Stimulated activated memory B cell treated with anti-CD40 and anti-IgM and Interleukin-4, amounts not matched to agents 10 μg/mL and 1 μg/mL and 100 μg/mL, for 72 hours (primary cell): ENCODE measurements at regions not wholly inside any gene's neighbourhood (a gene's known extent, or its start where the extent isn't known, plus 50 kb on each side); places are given as distances from the start of the nearest gene placed in this dataset.
"Not testable (repeated sequence)": the region's sequence is repeated elsewhere in the genome, so short reads cannot be mapped to it uniquely, and the experiment has no call there.

ENCODE experiments used
- ATAC-seq: fragments of 150-1000 bp; cut with Tn5 transposase; 2 replicates; pipeline ENCODE4 v1.10.0; 2021
- H3K27ac Mint-ChIP-seq: one replicate; pipeline ENCODE4 v1.8.0; 2022; ENCODE audit warnings: mild to moderate bottlenecking, mixed read lengths
- H3K27me3 Mint-ChIP-seq: one replicate; pipeline ENCODE4 v1.8.0; 2022; ENCODE audit warnings: mixed read lengths
- H3K36me3 Mint-ChIP-seq: one replicate; pipeline ENCODE4 v1.8.0; 2022; ENCODE audit warnings: mixed read lengths
- H3K4me1 Mint-ChIP-seq: one replicate; pipeline ENCODE4 v1.8.0; 2022; ENCODE audit warnings: mixed read lengths
- H3K4me3 Mint-ChIP-seq: one replicate; pipeline ENCODE4 v1.8.0; 2022; ENCODE audit warnings: mild to moderate bottlenecking, moderate library complexity, mixed read lengths
- H3K9me3 Mint-ChIP-seq: one replicate; pipeline ENCODE4 v1.8.0; 2022; ENCODE audit warnings: mixed read lengths

- Mint-ChIP-seq H3K4me1 (no peaks in the 10 kb centered on the region), H3K4me3 (no peak overlapping the region), H3K36me3 (no peaks in the 10 kb centered on the region), H3K9me3 (peaks cover under 1% of the 10 kb centered on the region), H3K27me3 (no peaks in the 10 kb centered on the region), H3K27ac (no peak overlapping the region)
- ATAC-seq = no peak
Observed at GRCh38 chr6:20326422-20326728, 75.3 kb upstream of the E2F3 start.

- no peaks in the 10 kb centered on the region for H3K27me3 Mint-ChIP-seq
- no peaks in the 10 kb centered on the region for H3K4me1 Mint-ChIP-seq
- no peaks in the 10 kb centered on the region for H3K36me3 Mint-ChIP-seq
- H3K27ac Mint-ChIP-seq = no peak overlapping the region
- no peak overlapping the region for H3K4me3 Mint-ChIP-seq
- no peaks in the 10 kb centered on the region for H3K9me3 Mint-ChIP-seq
- ATAC-seq = no peak
Observed at GRCh38 chr6:20327141-20327540, 74.5 kb upstream of the E2F3 start.

GRCh38 chr6:20328266-20328923 lies 73.3 kb upstream of the E2F3 start:
- no peak for ATAC-seq
- H3K27ac Mint-ChIP-seq = no peak overlapping the region

GRCh38 chr6:20328924-20329300 lies 72.8 kb upstream of the E2F3 start:
- no peak for ATAC-seq
- Mint-ChIP-seq H3K27ac (no peak overlapping the region), H3K27me3 (peaks cover 8% of the 10 kb centered on the region), H3K4me1 (no peaks in the 10 kb centered on the region), H3K4me3 (no peak overlapping the region), H3K9me3 (no peaks in the 10 kb centered on the region), H3K36me3 (no peaks in the 10 kb centered on the region)

More at GRCh38 chr6:20328266-20328923, 73.3 kb upstream of the E2F3 start:
- Mint-ChIP-seq H3K4me3 (no peak overlapping the region), H3K9me3 (no peaks in the 10 kb centered on the region), H3K36me3 (no peaks in the 10 kb centered on the region), H3K27me3 (peaks cover 3% of the 10 kb centered on the region), H3K4me1 (no peaks in the 10 kb centered on the region)

- ATAC-seq = no peak
- no peak overlapping the region for H3K27ac Mint-ChIP-seq
- no peak overlapping the region for H3K4me3 Mint-ChIP-seq
- H3K4me1 Mint-ChIP-seq = peaks cover 2% of the 10 kb centered on the region
- H3K36me3 Mint-ChIP-seq = no peaks in the 10 kb centered on the region
- H3K27me3 Mint-ChIP-seq = peaks cover 14% of the 10 kb centered on the region
- no peaks in the 10 kb centered on the region for H3K9me3 Mint-ChIP-seq
Observed at GRCh38 chr6:20331042-20331441, 70.6 kb upstream of the E2F3 start.

- no peak overlapping the region for H3K4me3 Mint-ChIP-seq
Observed at GRCh38 chr6:20331625-20332024, 70.1 kb upstream of the E2F3 start.

GRCh38 chr6:20332441-20333006 lies 69.2 kb upstream of the E2F3 start:
- no peak for ATAC-seq
- Mint-ChIP-seq H3K9me3 (no peaks in the 10 kb centered on the region), H3K4me3 (no peak overlapping the region), H3K36me3 (no peaks in the 10 kb centered on the region), H3K4me1 (peaks cover 7% of the 10 kb centered on the region), H3K27me3 (peaks cover 14% of the 10 kb centered on the region), H3K27ac (no peak overlapping the region)

More at GRCh38 chr6:20331625-20332024, 70.1 kb upstream of the E2F3 start:
- peaks cover 14% of the 10 kb centered on the region for H3K27me3 Mint-ChIP-seq
- H3K4me1 Mint-ChIP-seq = peaks cover 7% of the 10 kb centered on the region
- H3K27ac Mint-ChIP-seq = no peak overlapping the region
- H3K9me3 Mint-ChIP-seq = no peaks in the 10 kb centered on the region
- no peak for ATAC-seq
- no peaks in the 10 kb centered on the region for H3K36me3 Mint-ChIP-seq

GRCh38 chr6:20333721-20334269 lies 67.9 kb upstream of the E2F3 start:
- Mint-ChIP-seq H3K27me3 (peaks cover 14% of the 10 kb centered on the region), H3K4me1 (peaks cover 7% of the 10 kb centered on the region), H3K27ac (no peak overlapping the region), H3K36me3 (no peaks in the 10 kb centered on the region), H3K4me3 (no peak overlapping the region), H3K9me3 (no peaks in the 10 kb centered on the region)
- no peak for ATAC-seq

GRCh38 chr6:20334334-20334733 lies 67.3 kb upstream of the E2F3 start:
- Mint-ChIP-seq H3K27ac (no peak overlapping the region), H3K9me3 (no peaks in the 10 kb centered on the region), H3K4me3 (no peak overlapping the region), H3K4me1 (peaks cover 7% of the 10 kb centered on the region), H3K27me3 (peaks cover 14% of the 10 kb centered on the region), H3K36me3 (no peaks in the 10 kb centered on the region)
- no peak for ATAC-seq

GRCh38 chr6:20334962-20335361 lies 66.7 kb upstream of the E2F3 start:
- Mint-ChIP-seq H3K4me1 (peaks cover 7% of the 10 kb centered on the region), H3K36me3 (no peaks in the 10 kb centered on the region), H3K4me3 (no peak overlapping the region), H3K27me3 (peaks cover 19% of the 10 kb centered on the region), H3K27ac (no peak overlapping the region), H3K9me3 (no peaks in the 10 kb centered on the region)
- no peak for ATAC-seq

GRCh38 chr6:20335872-20336271 lies 65.8 kb upstream of the E2F3 start:
- no peak overlapping the region for H3K27ac Mint-ChIP-seq
- no peak for ATAC-seq
- H3K27me3 Mint-ChIP-seq = peaks cover 25% of the 10 kb centered on the region
- no peaks in the 10 kb centered on the region for H3K9me3 Mint-ChIP-seq
- H3K36me3 Mint-ChIP-seq = no peaks in the 10 kb centered on the region
- no peak overlapping the region for H3K4me3 Mint-ChIP-seq
- peaks cover 7% of the 10 kb centered on the region for H3K4me1 Mint-ChIP-seq

- no peak overlapping the region for H3K4me3 Mint-ChIP-seq
- peaks cover 24% of the 10 kb centered on the region for H3K27me3 Mint-ChIP-seq
- H3K27ac Mint-ChIP-seq = no peak overlapping the region
- no peaks in the 10 kb centered on the region for H3K36me3 Mint-ChIP-seq
- no peak for ATAC-seq
- no peaks in the 10 kb centered on the region for H3K9me3 Mint-ChIP-seq
- peaks cover 7% of the 10 kb centered on the region for H3K4me1 Mint-ChIP-seq
Observed at GRCh38 chr6:20338156-20338555, 63.5 kb upstream of the E2F3 start.

- Mint-ChIP-seq H3K36me3 (no peaks in the 10 kb centered on the region), H3K4me3 (no peak overlapping the region), H3K4me1 (peaks cover 7% of the 10 kb centered on the region), H3K27me3 (peaks cover 11% of the 10 kb centered on the region), H3K9me3 (peaks cover under 1% of the 10 kb centered on the region), H3K27ac (no peak overlapping the region)
- ATAC-seq = no peak
Observed at GRCh38 chr6:20340068-20340848, 61.4 kb upstream of the E2F3 start.

GRCh38 chr6:20341096-20341495 lies 60.6 kb upstream of the E2F3 start:
- Mint-ChIP-seq H3K4me1 (peaks cover 4% of the 10 kb centered on the region), H3K9me3 (peaks cover 2% of the 10 kb centered on the region), H3K27me3 (peaks cover 11% of the 10 kb centered on the region), H3K27ac (no peak overlapping the region), H3K36me3 (no peaks in the 10 kb centered on the region), H3K4me3 (no peak overlapping the region)
- ATAC-seq = no peak

GRCh38 chr6:20341564-20341963 lies 60.1 kb upstream of the E2F3 start:
- Mint-ChIP-seq H3K4me1 (no peaks in the 10 kb centered on the region), H3K36me3 (no peaks in the 10 kb centered on the region), H3K27me3 (peaks cover 11% of the 10 kb centered on the region), H3K27ac (no peak overlapping the region), H3K4me3 (no peak overlapping the region), H3K9me3 (peaks cover 2% of the 10 kb centered on the region)
- no peak for ATAC-seq

- not testable (repeated sequence) for H3K27me3 Mint-ChIP-seq, H3K36me3 Mint-ChIP-seq, H3K4me3 Mint-ChIP-seq, H3K4me1 Mint-ChIP-seq, H3K27ac Mint-ChIP-seq, ATAC-seq, H3K9me3 Mint-ChIP-seq
Observed at GRCh38 chr6:20346948-20347347, 54.7 kb upstream of the E2F3 start.
